ENCODE measurements at regions not wholly inside any gene's neighbourhood (a gene's known extent, or its start where the extent isn't known, plus 50 kb on each side); places are given as distances from the start of the nearest gene placed in this dataset.
"Not testable (repeated sequence)": the region's sequence is repeated elsewhere in the genome, so short reads cannot be mapped to it uniquely, and the experiment has no call there.

- DNase-seq (ENCODE audit: low read depth): not testable (repeated sequence)
These were observed 98.1 kb upstream of the SIMC1 start for GRCh38 chr5:176140138-176140537.

GRCh38 chr5:176144508-176144907 is 93.7 kb upstream of the SIMC1 start:
- no peak for DNase-seq (ENCODE audit: low read depth)

DNA sequence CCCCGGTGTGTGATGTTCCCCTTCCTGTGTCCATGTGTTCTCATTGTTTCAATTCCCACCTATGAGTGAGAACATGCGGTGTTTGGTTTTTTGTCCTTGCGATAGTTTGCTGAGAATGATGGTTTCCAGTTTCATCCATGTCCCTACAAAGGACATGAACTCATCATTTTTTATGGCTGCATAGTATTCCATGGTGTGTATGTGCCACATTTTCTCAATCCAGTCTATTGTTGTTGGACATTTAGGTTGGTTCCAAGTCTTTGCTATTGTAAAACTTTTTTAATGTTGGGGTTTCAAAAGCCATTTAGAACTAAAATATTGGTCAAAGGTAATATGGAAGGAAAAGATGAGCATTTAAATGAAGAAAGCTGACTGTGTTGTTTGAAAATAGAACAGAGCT is 88.3 kb upstream of the SIMC1 start:
- not testable (repeated sequence) for DNase-seq (ENCODE audit: low read depth)

DNA sequence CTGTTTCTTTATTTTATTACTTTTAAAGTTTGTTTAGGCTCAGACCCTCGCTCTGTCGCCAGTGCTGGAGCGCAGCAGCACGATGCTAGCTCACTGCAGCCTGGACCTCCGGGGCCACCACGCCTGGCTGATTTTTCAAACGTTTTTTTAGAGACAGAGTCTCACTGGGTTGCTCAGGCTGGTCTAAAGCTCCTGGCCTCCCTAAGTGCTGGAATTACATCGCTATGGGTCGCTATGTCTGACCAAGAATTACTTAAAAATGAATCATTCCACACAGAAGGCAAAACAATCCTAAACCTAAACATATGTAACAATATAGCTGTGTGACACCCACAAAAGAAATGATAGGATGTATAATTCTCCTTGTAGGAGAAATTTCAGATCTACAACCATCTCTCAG is 86.9 kb upstream of the SIMC1 start:
- DNase-seq (ENCODE audit: low read depth): no peak

DNA sequence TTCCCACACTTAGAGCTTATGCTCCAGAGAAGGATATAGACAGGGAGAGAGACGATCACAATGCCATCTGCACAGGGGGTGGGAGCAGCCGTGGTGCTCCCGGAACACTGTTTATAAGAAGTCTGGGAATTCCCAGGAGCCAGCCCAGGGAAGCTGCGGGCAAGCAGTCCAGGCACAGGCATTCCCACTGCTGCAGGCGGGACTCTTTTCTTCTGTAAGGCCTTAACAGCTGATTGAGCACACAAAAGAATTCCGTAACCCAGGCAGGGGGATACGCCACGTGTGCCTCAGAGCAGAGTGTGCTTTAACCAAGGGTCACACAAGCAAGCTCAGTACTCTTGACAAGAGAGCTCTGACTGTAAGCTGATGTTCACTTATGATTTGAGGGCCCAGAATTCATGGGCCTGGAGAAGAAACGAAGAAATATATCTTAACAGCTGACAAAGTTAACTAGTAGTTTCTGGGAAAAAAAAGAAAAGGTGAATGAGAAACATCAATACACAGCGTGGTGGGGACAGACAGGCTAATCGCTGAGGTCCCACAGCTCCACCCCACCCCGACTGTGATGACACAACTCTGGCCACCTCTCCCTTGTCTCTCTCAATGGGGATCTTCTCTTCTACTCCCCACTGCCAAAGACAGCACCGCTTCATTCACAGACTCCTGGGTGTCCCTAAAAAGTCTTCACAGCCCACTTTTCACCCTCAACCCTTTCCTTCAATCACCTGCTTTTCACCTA is 85.9 kb upstream of the SIMC1 start:
- no peak for DNase-seq (ENCODE audit: low read depth)

GRCh38 chr5:176152930-176153311 is 85.3 kb upstream of the SIMC1 start:
- DNase-seq (ENCODE audit: low read depth): no peak

DNA sequence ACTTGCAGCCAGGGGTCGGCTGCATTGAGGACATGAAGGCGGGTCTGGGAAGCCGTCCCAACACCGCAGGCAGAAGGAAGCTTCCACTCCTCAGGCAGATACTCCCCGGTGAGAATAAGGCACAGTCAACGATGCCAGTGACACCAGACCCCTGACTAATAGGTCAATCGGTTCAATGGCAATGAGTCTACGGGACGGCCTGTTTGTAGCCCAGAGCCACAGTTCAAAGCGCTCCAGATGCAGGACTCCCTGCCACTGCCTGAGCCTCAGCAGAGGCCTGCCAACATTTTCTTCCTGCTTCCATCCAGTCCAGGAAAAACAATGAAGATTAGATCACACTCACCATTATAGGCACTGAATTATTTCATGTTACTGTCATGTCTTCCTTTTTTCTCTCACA is 84.5 kb upstream of the SIMC1 start:
- no peak for DNase-seq (ENCODE audit: low read depth)

GRCh38 chr5:176154821-176155220 is 83.4 kb upstream of the SIMC1 start:
- no peak for DNase-seq (ENCODE audit: low read depth)

DNA sequence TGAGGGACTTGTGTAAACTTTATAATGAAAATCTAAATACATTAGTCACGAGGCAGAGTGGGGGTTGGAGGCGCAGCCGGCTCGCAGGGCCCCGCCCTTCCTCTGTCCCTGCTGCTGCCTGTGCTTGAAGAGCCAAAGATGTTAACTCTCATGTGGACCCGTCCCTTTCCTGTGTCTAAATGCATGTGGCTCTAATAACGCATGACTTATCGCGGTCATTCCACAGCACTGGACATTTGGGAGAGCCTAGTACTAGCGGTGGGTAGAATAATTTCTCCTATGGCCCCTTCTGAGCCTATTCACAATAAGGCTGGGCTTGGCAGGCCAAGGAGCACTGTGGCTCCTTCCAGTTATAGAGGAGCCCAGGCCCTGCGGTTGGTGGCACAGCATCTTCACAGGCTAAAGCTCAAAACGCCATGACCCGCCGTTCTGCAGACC is 82.3 kb upstream of the SIMC1 start:
- DNase-seq (ENCODE audit: low read depth): no peak

DNA sequence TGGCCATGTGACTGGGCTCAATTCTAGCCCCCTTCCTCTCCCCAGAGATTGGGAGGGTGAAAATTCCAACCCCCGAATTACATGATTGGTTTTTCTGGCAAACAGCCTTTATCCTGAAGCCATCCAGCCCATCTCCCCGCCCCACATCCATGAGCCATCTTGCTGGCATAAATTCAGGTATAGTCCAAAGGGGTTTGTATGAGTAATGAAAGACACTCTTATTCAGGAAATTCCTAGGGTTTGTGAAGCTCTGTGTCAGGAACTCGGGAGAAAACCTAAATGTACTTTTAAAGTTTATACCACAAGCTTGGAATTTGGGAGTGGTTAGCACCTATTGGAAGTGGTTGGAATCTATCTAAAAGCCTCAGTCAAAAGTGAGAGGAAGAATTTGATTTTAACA is 80.6 kb upstream of the SIMC1 start:
- no peak for DNase-seq (ENCODE audit: low read depth)

DNA sequence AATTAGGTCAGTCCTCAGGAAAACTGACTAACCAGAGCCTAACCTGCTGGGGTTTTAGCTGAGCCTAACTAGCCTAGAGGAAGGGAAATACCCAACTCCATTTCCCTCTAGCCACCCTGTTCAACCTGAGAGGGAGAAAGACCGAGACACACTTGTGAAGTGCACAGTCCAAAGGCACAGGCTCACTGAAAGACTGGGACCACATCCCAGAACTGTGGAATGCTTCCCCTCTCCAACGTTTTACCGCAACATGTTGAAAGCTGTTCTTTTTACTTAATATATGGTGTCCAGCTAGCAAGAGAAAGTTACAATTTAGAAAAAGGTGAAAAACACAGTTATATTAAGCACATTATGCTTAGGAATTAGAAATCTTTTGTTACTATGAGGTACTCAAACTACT is 76.8 kb upstream of the SIMC1 start:
- no peak for DNase-seq (ENCODE audit: low read depth)

GRCh38 chr5:176162198-176162597 is 76.0 kb upstream of the SIMC1 start:
- no peak for DNase-seq (ENCODE audit: low read depth)

GRCh38 chr5:176162888-176163287 is 75.3 kb upstream of the SIMC1 start:
- no peak for DNase-seq (ENCODE audit: low read depth)

- DNase-seq (ENCODE audit: low read depth): no peak
These were observed 71.8 kb upstream of the SIMC1 start for GRCh38 chr5:176166427-176166826.

DNA sequence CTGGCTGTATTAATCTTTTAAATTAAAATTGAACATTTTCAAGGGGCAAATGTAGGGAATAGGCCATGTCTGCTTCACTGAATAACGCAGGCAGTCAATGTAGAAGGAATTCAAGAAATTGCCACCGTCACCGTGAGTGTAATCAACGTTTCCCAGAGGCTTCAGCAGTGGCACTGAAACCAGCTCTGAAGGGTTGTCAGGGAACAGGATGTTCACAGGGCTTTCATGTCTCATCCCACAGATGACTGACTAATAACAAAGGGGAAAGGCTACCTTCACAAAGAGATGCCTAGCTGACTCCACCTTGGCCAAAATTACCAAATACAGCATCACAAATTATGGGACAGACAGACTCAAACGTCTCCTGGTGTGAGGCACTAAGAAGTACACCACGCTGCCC is 70.4 kb upstream of the SIMC1 start:
- no peak for DNase-seq (ENCODE audit: low read depth)

DNA sequence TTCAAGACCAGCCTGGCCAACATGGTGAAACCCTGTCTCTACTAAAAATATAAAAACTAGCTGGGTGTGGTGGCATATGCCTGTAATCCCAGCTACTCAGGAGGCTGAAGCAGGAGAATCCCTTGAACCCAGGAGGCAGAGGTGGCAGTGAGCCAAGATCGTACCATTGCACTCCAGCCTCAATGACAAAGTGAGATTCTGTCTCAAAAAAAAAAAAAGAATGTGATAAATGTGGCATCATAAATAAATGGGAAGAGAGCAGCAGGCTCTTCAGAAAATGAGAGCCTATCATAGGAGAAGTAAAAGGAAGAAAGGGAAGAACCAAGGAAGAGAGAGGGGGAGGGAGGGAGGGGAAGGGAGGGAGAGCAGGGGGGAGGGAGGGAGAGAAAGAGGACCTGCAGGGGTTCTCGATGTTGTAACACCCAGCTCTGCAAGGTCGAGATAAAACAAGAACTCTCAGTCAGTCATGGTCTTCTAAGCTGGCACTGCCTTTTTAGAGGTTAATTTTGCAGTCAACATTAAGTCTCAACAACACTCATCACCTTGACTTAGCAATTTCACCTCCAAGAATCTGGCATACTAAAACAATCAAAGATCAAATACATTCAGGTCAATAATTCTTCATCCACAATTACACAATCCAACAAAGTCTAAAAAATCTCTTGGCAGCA is 68.7 kb upstream of the SIMC1 start:
- DNase-seq (ENCODE audit: low read depth): no peak

DNA sequence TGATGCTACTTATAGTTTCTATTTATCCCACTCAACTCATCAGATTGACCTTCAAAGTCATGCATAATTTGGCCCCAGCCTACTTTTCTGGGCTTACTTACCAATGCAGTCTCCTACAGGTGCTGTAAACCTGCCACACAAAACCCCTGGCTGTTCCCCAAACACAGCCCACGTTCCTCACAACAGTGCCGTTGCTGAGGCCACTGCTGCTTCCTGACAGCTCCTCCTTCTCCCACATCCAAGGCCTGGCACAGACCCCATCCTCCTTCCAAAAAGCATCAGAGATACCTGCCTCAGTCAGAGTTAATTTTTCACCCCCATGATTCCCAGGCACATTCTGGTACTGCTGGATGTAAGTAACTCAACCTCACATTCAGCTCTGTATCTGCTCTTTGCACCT is 68.1 kb upstream of the SIMC1 start:
- no peak for DNase-seq (ENCODE audit: low read depth)

GRCh38 chr5:176171171-176171760 is 67.0 kb upstream of the SIMC1 start:
- DNase-seq (ENCODE audit: low read depth): no peak

- no peak for DNase-seq (ENCODE audit: low read depth)
These were observed 66.0 kb upstream of the SIMC1 start for GRCh38 chr5:176172246-176172645.

- DNase-seq (ENCODE audit: low read depth): no peak
These were observed 64.6 kb upstream of the SIMC1 start for GRCh38 chr5:176173647-176174046.

GRCh38 chr5:176174345-176175025 is 63.7 kb upstream of the SIMC1 start:
- DNase-seq (ENCODE audit: low read depth): no peak

DNA sequence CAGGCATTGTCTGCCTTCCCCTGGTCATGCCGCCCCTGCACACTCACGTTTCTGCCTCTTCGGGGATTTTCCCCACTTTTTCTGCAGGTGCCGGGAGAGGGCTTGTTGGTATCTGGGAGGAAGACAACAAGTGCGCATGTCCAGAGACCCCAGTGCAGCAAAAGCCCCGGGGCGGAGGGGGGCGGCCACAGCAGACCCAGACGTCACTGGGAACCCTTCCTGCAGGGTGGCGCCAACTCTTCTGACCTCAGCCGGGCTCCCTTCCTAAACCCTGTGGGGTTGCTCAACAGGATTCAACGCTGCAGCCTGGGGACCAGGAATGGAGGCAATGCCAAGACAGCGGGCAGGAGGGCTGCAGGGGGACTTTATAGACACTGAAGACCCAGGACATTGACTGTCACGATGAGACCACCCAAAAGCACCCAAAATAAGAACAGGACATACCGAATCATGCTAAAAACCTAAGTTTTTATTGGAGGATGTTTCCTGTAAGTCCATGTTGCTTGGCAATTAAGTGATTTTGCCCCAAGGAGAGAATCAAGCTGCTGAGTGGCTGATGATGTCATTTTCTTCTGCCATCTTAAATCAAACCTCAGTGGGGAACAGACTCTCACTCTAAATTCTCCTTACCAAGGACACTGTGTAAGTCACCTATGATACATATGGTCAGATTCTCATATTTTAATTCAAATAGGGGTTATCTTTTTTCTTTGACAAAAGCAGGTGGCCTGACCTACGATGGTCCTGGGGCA is 62.9 kb upstream of the SIMC1 start:
- no peak for DNase-seq (ENCODE audit: low read depth)

Measured in fibroblast of the conjunctiva (primary cell).